DOHH2 (cell line): ENCODE measurements at regions not wholly inside any gene's neighbourhood (a gene's known extent, or its start where the extent isn't known, plus 50 kb on each side); places are given as distances from the start of the nearest gene placed in this dataset.
A peak's percentile ranks its signal among the peaks of the same experiment; 100 is the strongest.
"Not testable (repeated sequence)": the region's sequence is repeated elsewhere in the genome, so short reads cannot be mapped to it uniquely, and the experiment has no call there.

Experiments used
- H3F3A ChIP-seq: fragments of 200-600 bp; sonication (generic), shearing (Covaris generic); 2 replicates; pipeline ENCODE4 v1.6.0; 2016; ENCODE audit warnings: antibody characterized with exemption, mild to moderate bottlenecking; ENCODE audit not compliant: control insufficient read depth, insufficient read depth
- H3K27ac ChIP-seq: fragments of 200-600 bp; sonication (generic); 2 replicates; pipeline ENCODE4 v1.5.1; 2014; ENCODE audit warnings: low read depth, mild to moderate bottlenecking, low read length, moderate library complexity
- H3K27me3 ChIP-seq: fragments of 200-600 bp; sonication (generic); 2 replicates; pipeline ENCODE4 v1.6.1; 2014; ENCODE audit warnings: mild to moderate bottlenecking, low read length, mixed read lengths; ENCODE audit not compliant: control insufficient read depth
- H3K36me3 ChIP-seq: fragments of 200-600 bp; sonication (generic); 2 replicates; pipeline ENCODE4 v1.6.1; 2014; ENCODE audit warnings: mild to moderate bottlenecking, low read length, moderate library complexity, mixed read lengths; ENCODE audit not compliant: control insufficient read depth
- H3K4me1 ChIP-seq: fragments of 200-600 bp; sonication (generic); 2 replicates; pipeline ENCODE4 v1.6.1; 2014; ENCODE audit warnings: mild to moderate bottlenecking, low read length, mixed read lengths; ENCODE audit not compliant: control insufficient read depth
- H3K4me2 ChIP-seq: fragments of 200-600 bp; sonication (generic); 2 replicates; pipeline ENCODE4 v1.6.0; 2014; ENCODE audit warnings: mild to moderate bottlenecking, low read length, moderate library complexity
- H3K4me3 ChIP-seq: fragments of 200-600 bp; sonication (generic); 2 replicates; pipeline ENCODE4 v1.5.1; 2014; ENCODE audit warnings: mild to moderate bottlenecking, low read length, mixed read lengths
- H3K79me2 ChIP-seq: fragments of 200-600 bp; sonication (generic); 2 replicates; pipeline ENCODE4 v1.6.1; 2014; ENCODE audit warnings: mild to moderate bottlenecking, low read length, mixed read lengths; ENCODE audit not compliant: control insufficient read depth
- H3K9me2 ChIP-seq: fragments of 200-600 bp; sonication (generic); replicated peaks from 2 replicates; pipeline ENCODE4 v1.6.1; 2014; ENCODE audit warnings: mild to moderate bottlenecking, low read length, mixed read lengths; ENCODE audit not compliant: control insufficient read depth
- H3K9me3 ChIP-seq: fragments of 200-600 bp; sonication (generic); 2 replicates; pipeline ENCODE4 v1.6.1; 2014; ENCODE audit warnings: antibody characterized with exemption, low read length, mixed read lengths; ENCODE audit not compliant: control insufficient read depth, insufficient read depth
- H4K20me1 ChIP-seq: fragments of 200-600 bp; sonication (generic); 2 replicates; pipeline ENCODE4 v1.6.0; 2014; ENCODE audit warnings: low read depth, mild to moderate bottlenecking, antibody characterized with exemption, low read length, moderate library complexity; ENCODE audit not compliant: control insufficient read depth, insufficient read depth
- EZH2phosphoT487 ChIP-seq: fragments of 200-600 bp; sonication (generic); IDR thresholded peaks from 2 replicates; pipeline ENCODE4 v1.6.1; 2017; ENCODE audit warnings: borderline replicate concordance, mild to moderate bottlenecking, antibody characterized with exemption, low read length, moderate library complexity, mixed read lengths
- TF ChIP-seq, protein P1 (sequence below): fragments of 200-600 bp; sonication (generic); IDR thresholded peaks from one replicate; pipeline ENCODE4 v1.5.1; 2014; ENCODE audit warnings: antibody characterized with exemption, mild to moderate bottlenecking, low read depth, low read length; ENCODE audit not compliant: poor library complexity, severe bottlenecking

DNA sequence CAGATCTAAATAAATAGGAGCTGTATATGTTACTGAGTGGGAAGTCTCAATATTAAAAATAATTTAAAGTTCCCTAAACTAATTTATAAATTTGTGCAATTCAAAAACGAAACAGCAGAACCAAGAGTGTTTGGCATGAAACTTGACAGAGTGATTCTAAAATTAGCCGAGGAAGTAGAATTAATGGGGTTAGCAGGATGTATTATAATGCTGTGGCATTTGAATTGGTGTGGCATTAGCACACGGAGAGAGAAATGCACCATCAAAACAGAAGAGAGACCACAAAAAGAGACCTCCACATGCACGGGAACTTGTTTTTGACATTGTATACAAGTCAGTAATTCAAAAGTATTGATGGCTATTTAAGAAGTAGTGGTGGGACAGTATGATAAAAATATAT lies 366.0 kb upstream of the RGS6 start:
- no peaks in the 10 kb centered on the region for H3K27me3 ChIP-seq
- 0 out of 2 replicates have a peak, but pooled peaks cover 3% of the 10 kb centered on the region for H3K4me1 ChIP-seq
- H3K79me2 ChIP-seq, result no peaks in the 10 kb centered on the region
- H3K4me2 ChIP-seq, result no peak overlapping the region
- H3F3A ChIP-seq, result no peaks in the 10 kb centered on the region
- TF ChIP-seq, protein P1, sequence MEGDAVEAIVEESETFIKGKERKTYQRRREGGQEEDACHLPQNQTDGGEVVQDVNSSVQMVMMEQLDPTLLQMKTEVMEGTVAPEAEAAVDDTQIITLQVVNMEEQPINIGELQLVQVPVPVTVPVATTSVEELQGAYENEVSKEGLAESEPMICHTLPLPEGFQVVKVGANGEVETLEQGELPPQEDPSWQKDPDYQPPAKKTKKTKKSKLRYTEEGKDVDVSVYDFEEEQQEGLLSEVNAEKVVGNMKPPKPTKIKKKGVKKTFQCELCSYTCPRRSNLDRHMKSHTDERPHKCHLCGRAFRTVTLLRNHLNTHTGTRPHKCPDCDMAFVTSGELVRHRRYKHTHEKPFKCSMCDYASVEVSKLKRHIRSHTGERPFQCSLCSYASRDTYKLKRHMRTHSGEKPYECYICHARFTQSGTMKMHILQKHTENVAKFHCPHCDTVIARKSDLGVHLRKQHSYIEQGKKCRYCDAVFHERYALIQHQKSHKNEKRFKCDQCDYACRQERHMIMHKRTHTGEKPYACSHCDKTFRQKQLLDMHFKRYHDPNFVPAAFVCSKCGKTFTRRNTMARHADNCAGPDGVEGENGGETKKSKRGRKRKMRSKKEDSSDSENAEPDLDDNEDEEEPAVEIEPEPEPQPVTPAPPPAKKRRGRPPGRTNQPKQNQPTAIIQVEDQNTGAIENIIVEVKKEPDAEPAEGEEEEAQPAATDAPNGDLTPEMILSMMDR, result no peak
- no peak for TF ChIP-seq EZH2phosphoT487
- H3K36me3 ChIP-seq, result no peaks in the 10 kb centered on the region
- H3K27ac ChIP-seq, result no peak overlapping the region
- no peaks in the 10 kb centered on the region for H4K20me1 ChIP-seq
- H3K9me2 ChIP-seq, result no peaks in the 10 kb centered on the region
- no peaks in the 10 kb centered on the region for H3K9me3 ChIP-seq
- H3K4me3 ChIP-seq, result no peak overlapping the region

DNA sequence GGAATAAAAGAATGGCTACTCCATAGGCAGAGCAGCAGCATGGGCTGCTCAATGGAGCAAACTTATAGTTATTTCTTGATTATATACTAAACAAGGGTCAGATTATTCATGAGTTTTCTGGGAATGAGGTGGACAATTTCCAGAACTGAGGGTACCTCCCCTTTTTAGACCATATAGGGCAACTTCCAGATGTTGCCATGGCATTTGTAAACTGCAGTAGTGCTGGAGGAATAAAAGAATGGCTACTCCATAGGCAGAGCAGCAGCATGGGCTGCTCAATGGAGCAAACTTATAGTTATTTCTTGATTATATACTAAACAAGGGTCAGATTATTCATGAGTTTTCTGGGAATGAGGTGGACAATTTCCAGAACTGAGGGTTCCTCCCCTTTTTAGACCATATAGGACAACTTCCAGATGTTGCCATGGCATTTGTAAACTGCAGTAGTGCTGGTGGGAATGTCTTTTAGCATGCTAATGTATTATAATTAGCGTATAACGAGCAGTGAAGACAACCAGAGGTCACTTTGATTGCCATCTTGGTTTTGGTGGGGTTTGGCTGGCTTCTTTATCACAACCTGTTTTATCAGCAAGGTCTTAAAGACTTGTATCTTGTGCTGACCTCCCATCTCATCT lies 364.6 kb upstream of the RGS6 start:
- not testable (repeated sequence) for H3K9me2 ChIP-seq, H3F3A ChIP-seq, H3K4me2 ChIP-seq, H3K4me1 ChIP-seq, H4K20me1 ChIP-seq, H3K27ac ChIP-seq, H3K79me2 ChIP-seq, H3K36me3 ChIP-seq, H3K9me3 ChIP-seq, H3K4me3 ChIP-seq, H3K27me3 ChIP-seq

DNA sequence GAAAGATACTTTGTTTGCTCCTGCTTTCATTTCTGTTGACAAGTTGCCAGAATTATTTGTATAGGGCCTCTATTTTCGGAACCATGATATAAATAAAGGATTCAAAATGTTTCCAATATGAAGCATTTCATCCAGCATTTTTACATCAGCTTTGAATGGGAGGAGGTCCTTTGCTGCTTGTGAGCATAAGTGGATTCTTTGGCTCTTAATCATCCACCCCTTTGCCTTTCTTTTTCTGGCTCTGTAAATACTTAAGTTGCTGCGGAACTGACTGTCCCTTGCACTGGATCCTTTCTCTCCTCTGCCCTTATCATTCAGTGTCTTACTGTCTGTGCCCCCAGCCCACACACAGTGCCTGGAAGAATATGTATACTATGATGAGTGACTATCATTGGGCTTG lies 357.3 kb upstream of the RGS6 start:
- H3K27ac ChIP-seq, result no peak overlapping the region
- no peaks in the 10 kb centered on the region for H3K9me2 ChIP-seq
- no peaks in the 10 kb centered on the region for H3K27me3 ChIP-seq
- no peaks in the 10 kb centered on the region for H3K36me3 ChIP-seq
- TF ChIP-seq, protein P1, result no peak
- no peak for TF ChIP-seq EZH2phosphoT487
- H3K79me2 ChIP-seq, result no peaks in the 10 kb centered on the region
- no peaks in the 10 kb centered on the region for H3K9me3 ChIP-seq
- peak overlapping the region; percentile 54 for H3K4me2 ChIP-seq
- H3K4me3 ChIP-seq, result peak overlapping the region; percentile 16; the same call in 1 of the 2 replicates
- no peaks in the 10 kb centered on the region for H4K20me1 ChIP-seq
- peaks cover 5% of the 10 kb centered on the region; the same call in 1 of the 2 replicates for H3F3A ChIP-seq
- H3K4me1 ChIP-seq, result peaks cover 66% of the 10 kb centered on the region

DNA sequence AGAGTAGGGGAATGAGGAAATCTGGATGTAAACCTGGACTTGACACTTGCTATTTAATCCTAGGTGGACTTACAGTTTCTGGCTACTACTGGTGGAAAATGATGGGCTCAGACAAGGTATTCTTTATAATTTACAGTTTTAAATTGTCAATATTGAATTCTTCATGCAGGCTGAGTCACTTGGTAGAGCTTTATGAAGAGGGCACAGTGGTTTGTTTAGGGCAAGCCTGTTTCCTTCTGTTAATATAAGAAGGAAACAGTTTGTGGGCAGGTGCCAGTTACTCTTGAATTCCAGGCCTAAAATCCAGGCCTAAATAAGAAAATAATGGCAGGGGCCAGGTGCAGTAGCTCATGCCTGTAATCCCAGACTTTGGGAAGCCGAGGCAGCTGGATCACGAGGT lies 355.8 kb upstream of the RGS6 start:
- Histone ChIP-seq H3K4me2 (no peak overlapping the region), H3K4me1 (peaks cover 70% of the 10 kb centered on the region), H3F3A (peaks cover 5% of the 10 kb centered on the region; the same call in 1 of the 2 replicates), H3K36me3 (no peaks in the 10 kb centered on the region), H3K27ac (no peak overlapping the region), H3K4me3 (no peak overlapping the region), H4K20me1 (no peaks in the 10 kb centered on the region), H3K27me3 (no peaks in the 10 kb centered on the region), H3K9me2 (no peaks in the 10 kb centered on the region), H3K9me3 (no peaks in the 10 kb centered on the region), H3K79me2 (no peaks in the 10 kb centered on the region)
- TF ChIP-seq, protein P1, result no peak
- TF ChIP-seq EZH2phosphoT487, result no peak
